PC-9 (cell line): ENCODE measurements at regions not wholly inside any gene's neighbourhood (a gene's known extent, or its start where the extent isn't known, plus 50 kb on each side); places are given as distances from the start of the nearest gene placed in this dataset.

Experiments used
- CTCF ChIP-seq: fragments of 200-600 bp; sonication (generic); conservative IDR thresholded peaks from 2 replicates; pipeline ENCODE4 v1.6.1; 2017; ENCODE audit warnings: mixed run types, antibody characterized with exemption, mild to moderate bottlenecking, moderate library complexity
- EZH2 ChIP-seq: fragments of 200-600 bp; sonication (generic); IDR thresholded peaks from 2 replicates; pipeline ENCODE4 v1.8.0; 2017; ENCODE audit warnings: antibody characterized with exemption, low read depth

- no peak for TF ChIP-seq CTCF
- no peak for TF ChIP-seq EZH2
Observed at GRCh38 chr5:74167930-74168315, 472.6 kb downstream of the ENC1 start.
